H1 (cell line): ENCODE measurements at regions not wholly inside any gene's neighbourhood (a gene's known extent, or its start where the extent isn't known, plus 50 kb on each side); places are given as distances from the start of the nearest gene placed in this dataset.

Experiments used
- CTCF ChIA-PET: fragments of 300-600 bp; sonication (Branson Sonifier 250); formaldehyde crosslinking; loops from one replicate; lab custom pipeline; 2021; ENCODE audit not compliant: partially characterized antibody; lab: Charles Lee
- POLR2A ChIA-PET: fragments of 300-600 bp; sonication (Branson Sonifier 250); formaldehyde crosslinking; loops from one replicate; lab custom pipeline; 2021; ENCODE audit warnings: inconsistent platforms; ENCODE audit not compliant: partially characterized antibody; lab: Charles Lee
- DNase-seq, 2 experiments: peaks; one replicate each; pipeline versions ENCODE4 v3.0.0 to v3.0.0-alpha.2; 2010 to 2022; ENCODE audit warnings: low spot score in 2 of 2, low read depth in 1 of 2, mixed read lengths in 1 of 2
- FAIRE-seq: peaks from 2 replicates; lab custom pipeline; 2011; peaks lifted over from hg19 to GRCh38; lab: Jason Lieb, UNC
- H2AFZ ChIP-seq: 2 replicates; pipeline ENCODE4 v1.8.1; 2012; ENCODE audit warnings: low read length, inconsistent platforms
- H2AK5ac ChIP-seq: 2 replicates; pipeline ENCODE4 v1.6.1; 2013; ENCODE audit warnings: low read depth, low read length
- H2BK120ac ChIP-seq: replicated peaks from 2 replicates; pipeline ENCODE3; 2013; ENCODE audit warnings: low read depth, low read length, inconsistent platforms
- H2BK12ac ChIP-seq: 2 replicates; pipeline ENCODE4 v1.6.1; 2013; ENCODE audit warnings: low read depth, low read length
- H2BK15ac ChIP-seq: 2 replicates; pipeline ENCODE4 v1.6.1; 2013; ENCODE audit warnings: low read length
- H2BK20ac ChIP-seq: 2 replicates; pipeline ENCODE4 v1.6.1; 2013; ENCODE audit warnings: low read length
- H2BK5ac ChIP-seq: 2 replicates; pipeline ENCODE4 v1.6.1; 2013; ENCODE audit warnings: low read depth, low read length
- H3K14ac ChIP-seq: 2 replicates; pipeline ENCODE4 v1.6.1; 2013; ENCODE audit warnings: inconsistent platforms; ENCODE audit not compliant: insufficient read length
- H3K18ac ChIP-seq: 2 replicates; pipeline ENCODE4 v1.6.1; 2013; ENCODE audit warnings: low read length; ENCODE audit errors: extremely low read depth
- H3K23ac ChIP-seq: 2 replicates; pipeline ENCODE4 v1.6.1; 2013; ENCODE audit warnings: inconsistent platforms; ENCODE audit not compliant: insufficient read length
- H3K23me2 ChIP-seq: 2 replicates; pipeline ENCODE4 v1.6.1; 2013; ENCODE audit warnings: low read depth, low read length
- H3K27ac ChIP-seq: 2 replicates; pipeline ENCODE4 v1.6.1; 2011; ENCODE audit warnings: low read depth, low read length, inconsistent platforms
- H3K27me3 ChIP-seq, 4 experiments: replicated peaks in 1 of 4; 1 replicate in 1 of 4; 2 replicates in 3 of 4; pipeline versions ENCODE4 v1.6.1 to v1.8.1; 2011 to 2013; ENCODE audit warnings: low read length in 3 of 4, mild to moderate bottlenecking in 3 of 4, inconsistent platforms in 2 of 4, mixed read lengths in 2 of 4, moderate library complexity in 1 of 4; ENCODE audit not compliant: control insufficient read depth in 3 of 4, insufficient read depth in 3 of 4; ENCODE audit errors: extremely low read depth in 1 of 4
- H3K36me3 ChIP-seq, 4 experiments: 2 replicates each; pipeline versions ENCODE4 v1.6.1 to v1.8.1; 2011 to 2013; ENCODE audit warnings: mild to moderate bottlenecking in 4 of 4, low read length in 3 of 4, moderate library complexity in 2 of 4, control low read depth in 1 of 4, inconsistent platforms in 1 of 4; ENCODE audit not compliant: insufficient read depth in 4 of 4, control insufficient read depth in 2 of 4
- H3K4ac ChIP-seq: replicated peaks from 2 replicates; pipeline ENCODE3; 2013; ENCODE audit warnings: low read length, low read depth, mixed read lengths, inconsistent platforms; ENCODE audit not compliant: insufficient read length
- H3K4me1 ChIP-seq, 4 experiments: replicated peaks in 1 of 4; 1 replicate in 1 of 4; 2 replicates in 3 of 4; pipeline versions ENCODE4 v1.6.1 to v1.8.1; 2011 to 2013; ENCODE audit warnings: low read length in 3 of 4, inconsistent platforms in 2 of 4, mixed read lengths in 1 of 4; ENCODE audit not compliant: insufficient read depth in 4 of 4, control insufficient read depth in 3 of 4
- H3K4me2 ChIP-seq, 2 experiments: 2 replicates each; pipeline versions ENCODE4 v1.6.1 to v1.8.1; 2011 to 2013; ENCODE audit warnings: low read depth in 2 of 2, low read length in 2 of 2, control low read depth in 1 of 2, inconsistent platforms in 1 of 2, mild to moderate bottlenecking in 1 of 2; ENCODE audit not compliant: insufficient read depth in 1 of 2
- H3K4me3 ChIP-seq, 4 experiments: fragments of 200-600, 300-600 bp in 1 of 4; sonication (generic), shearing (Covaris generic), sonication (Bioruptor Twin) in 1 of 4; 2 replicates each; pipeline versions ENCODE4 v1.5.1 to v1.8.1; 2011 to 2016; ENCODE audit warnings: low read length in 4 of 4, low read depth in 3 of 4, control low read depth in 2 of 4, inconsistent platforms in 2 of 4, mild to moderate bottlenecking in 2 of 4, mixed read lengths in 1 of 4, moderate library complexity in 1 of 4; ENCODE audit not compliant: insufficient read depth in 2 of 4; ENCODE audit errors: extremely low read depth in 1 of 4
- H3K56ac ChIP-seq: replicated peaks from 2 replicates; pipeline ENCODE3; 2013; ENCODE audit warnings: low read depth, mild to moderate bottlenecking, mixed read lengths, low read length, inconsistent platforms; ENCODE audit not compliant: insufficient read length
- H3K79me1 ChIP-seq: 2 replicates; pipeline ENCODE4 v1.6.1; 2013; ENCODE audit warnings: low read depth, low read length, control low read depth
- H3K79me2 ChIP-seq, 2 experiments: 2 replicates each; pipeline versions ENCODE4 v1.6.1 to v1.8.1; 2012 to 2013; ENCODE audit warnings: low read length in 2 of 2, mild to moderate bottlenecking in 2 of 2, inconsistent platforms in 1 of 2; ENCODE audit not compliant: insufficient read depth in 2 of 2, control insufficient read depth in 1 of 2
- H3K9ac ChIP-seq, 4 experiments: replicated peaks in 1 of 4; 1 replicate in 1 of 4; 2 replicates in 3 of 4; pipeline versions ENCODE4 v1.6.1 to v1.8.1; 2011 to 2013; ENCODE audit warnings: low read depth in 3 of 4, low read length in 3 of 4, control low read depth in 2 of 4, mild to moderate bottlenecking in 2 of 4, moderate library complexity in 2 of 4, inconsistent platforms in 1 of 4; ENCODE audit errors: extremely low read depth in 1 of 4
- H3K9me3 ChIP-seq, 2 experiments: 2 replicates each; pipeline versions ENCODE4 v1.6.1 to v1.8.1; 2012 to 2013; ENCODE audit warnings: mild to moderate bottlenecking in 2 of 2, moderate library complexity in 2 of 2, control low read depth in 1 of 2, inconsistent platforms in 1 of 2, low read depth in 1 of 2, low read length in 1 of 2, mixed read lengths in 1 of 2; ENCODE audit not compliant: insufficient read depth in 2 of 2
- H4K20me1 ChIP-seq, 2 experiments: replicated peaks in 1 of 2; 2 replicates each; pipeline versions ENCODE3 to v1.8.1; 2011 to 2013; ENCODE audit warnings: inconsistent platforms in 2 of 2, low read length in 2 of 2, mild to moderate bottlenecking in 1 of 2; ENCODE audit not compliant: insufficient read depth in 2 of 2, control insufficient read depth in 1 of 2
- H4K5ac ChIP-seq: 2 replicates; pipeline ENCODE4 v1.6.1; 2013; ENCODE audit warnings: low read length, low read depth, mixed read lengths, inconsistent platforms; ENCODE audit not compliant: insufficient read length
- H4K8ac ChIP-seq: 2 replicates; pipeline ENCODE4 v1.8.0; 2013; ENCODE audit warnings: mild to moderate bottlenecking, moderate library complexity, low read length, inconsistent platforms; ENCODE audit not compliant: insufficient read depth; ENCODE audit errors: extremely low read depth
- H4K91ac ChIP-seq: replicated peaks from 2 replicates; pipeline ENCODE3; 2013; ENCODE audit warnings: low read length, mixed read lengths, inconsistent platforms; ENCODE audit not compliant: insufficient read length
- BACH1 ChIP-seq: IDR thresholded peaks from 2 replicates; pipeline ENCODE4 v1.6.1; 2012; ENCODE audit warnings: low read length, improper control_type of control experiment
- BCL11A ChIP-seq, 2 experiments: IDR thresholded peaks; one replicate each; pipeline ENCODE4 v1.6.1; 2011; ENCODE audit warnings: low read depth in 2 of 2, low read length in 2 of 2, mild to moderate bottlenecking in 2 of 2
- CHD2 ChIP-seq: IDR thresholded peaks from 2 replicates; pipeline ENCODE4 v1.6.1; 2012; ENCODE audit warnings: low read length, improper control_type of control experiment
- EGR1 ChIP-seq: IDR thresholded peaks from 2 replicates; pipeline ENCODE4 v1.6.1; 2011; ENCODE audit warnings: low read depth, low read length, borderline replicate concordance
- JUND ChIP-seq: IDR thresholded peaks from 2 replicates; pipeline ENCODE4 v1.6.1; 2011; ENCODE audit warnings: mild to moderate bottlenecking, improper control_type of control experiment, low read length
- MAFK ChIP-seq: IDR thresholded peaks from 2 replicates; pipeline ENCODE4 v1.6.1; 2012; ENCODE audit warnings: low read depth, mild to moderate bottlenecking, improper control_type of control experiment, low read length
- NRF1 ChIP-seq: IDR thresholded peaks from 2 replicates; pipeline ENCODE4 v1.6.1; 2011; ENCODE audit warnings: mild to moderate bottlenecking, low read depth, low read length, improper control_type of control experiment
- RAD21 ChIP-seq, 2 experiments: IDR thresholded peaks in 1 of 2; conservative IDR thresholded peaks in 1 of 2; 2 replicates each; pipeline ENCODE4 v1.6.1; 2011; ENCODE audit warnings: low read depth in 2 of 2, low read length in 2 of 2, improper control_type of control experiment in 1 of 2, inconsistent platforms in 1 of 2, mild to moderate bottlenecking in 1 of 2, moderate library complexity in 1 of 2
- RFX5 ChIP-seq: IDR thresholded peaks from 2 replicates; pipeline ENCODE4 v1.6.1; 2011; ENCODE audit warnings: low read depth, low read length, improper control_type of control experiment, borderline replicate concordance
- SAP30 ChIP-seq: fragments of 300-600 bp; sonication (generic); IDR thresholded peaks from 2 replicates; pipeline ENCODE4 v1.7.1; 2012; ENCODE audit warnings: low read length, moderate library complexity, mild to moderate bottlenecking, inconsistent platforms; ENCODE audit not compliant: insufficient read depth, insufficient replicate concordance
- SIX5 ChIP-seq: IDR thresholded peaks from 2 replicates; pipeline ENCODE4 v1.6.1; 2011; ENCODE audit warnings: mild to moderate bottlenecking, low read depth, low read length
- SRF ChIP-seq: IDR thresholded peaks from 2 replicates; pipeline ENCODE4 v1.6.1; 2011; ENCODE audit warnings: mild to moderate bottlenecking, low read depth, low read length, moderate library complexity
- SUZ12 ChIP-seq: fragments of 200-600 bp; sonication (generic); IDR thresholded peaks from 2 replicates; pipeline ENCODE4 v1.6.1; 2012; ENCODE audit warnings: mild to moderate bottlenecking, inconsistent platforms, low read length, moderate library complexity, mixed read lengths
- YY1 ChIP-seq: IDR thresholded peaks from 2 replicates; pipeline ENCODE4 v1.6.1; 2011; ENCODE audit warnings: low read depth, mild to moderate bottlenecking, low read length
- WGBS, 2 experiments: shearing (Covaris generic) in 1 of 2; methylation state at CpG; one replicate each; pipeline versions ENCODE4 v1.1.6 to v1.1.7; 2013 to 2015; ENCODE audit warnings: low lambda C conversion rate in 2 of 2, mixed read lengths in 2 of 2, inconsistent platforms in 1 of 2, low coverage in 1 of 2, missing lambda C conversion rate in 1 of 2; ENCODE audit not compliant: insufficient replicate concordance in 2 of 2, insufficient coverage in 1 of 2, insufficient read length in 1 of 2; ENCODE audit errors: extremely low coverage in 1 of 2, missing lambda C conversion rate in 1 of 2; 5-methylcytosine and 5-hydroxymethylcytosine counted together
- TF ChIP-seq, protein P1 (sequence below): IDR thresholded peaks from 2 replicates; pipeline ENCODE4 v1.6.1; 2011; ENCODE audit warnings: low read depth, mild to moderate bottlenecking, low read length; ENCODE audit not compliant: insufficient read depth

DNA sequence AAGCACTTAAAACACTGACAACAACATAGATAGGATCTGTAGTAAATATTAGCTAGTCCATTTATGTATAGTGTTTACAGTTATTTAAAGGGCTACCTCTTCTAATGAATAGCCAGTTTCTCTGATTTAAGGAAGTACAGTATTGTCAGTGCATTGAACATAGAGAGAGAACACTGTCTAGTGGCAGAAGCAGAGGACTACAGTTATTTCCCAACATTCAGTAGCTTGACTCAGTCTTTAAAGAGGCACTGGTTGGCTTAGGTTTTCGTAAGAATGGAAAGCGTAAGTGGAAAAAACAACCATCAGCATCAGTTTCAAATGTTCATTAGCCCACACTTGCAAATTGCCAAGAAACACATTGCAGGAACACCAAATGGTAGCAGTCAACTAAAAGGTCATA, 125.0 kb upstream of the HMGA2 start:
- H4K20me1 ChIP-seq: no peaks in the 10 kb centered on the region
- 0 out of 2 replicates have a peak overlapping the region, but pooled peaks have one; percentile 33 for H2AFZ ChIP-seq
- H3K4me2 ChIP-seq: no peak overlapping the region
- no peak overlapping the region for H4K5ac ChIP-seq
- no peak overlapping the region for H2BK15ac ChIP-seq
- no peaks in the 10 kb centered on the region for H3K36me3 ChIP-seq
- no peak overlapping the region for H2BK120ac ChIP-seq
- CTCF ChIA-PET: interaction anchor here (0.9 to 2.6 kb wide), 6 partner anchors 8 to 399 kb away, joined by 3 to 10 read pairs (median 3); no protein-coding TSS in a partner anchor
- no peak overlapping the region for H2BK20ac ChIP-seq
- no peak for DNase-seq
- POLR2A ChIA-PET: no interaction called here
- H4K91ac ChIP-seq: no peak overlapping the region
- no peak overlapping the region for H3K18ac ChIP-seq
- no peaks in the 10 kb centered on the region for H3K23me2 ChIP-seq
- peaks cover 0 to 8% (median 0%) of the 10 kb centered on the region in 4 experiments; a peak in 1 of 7 replicates for H3K4me1 ChIP-seq
- H3K27me3 ChIP-seq: no peaks in the 10 kb centered on the region
- no peak overlapping the region for H2AK5ac ChIP-seq
- H3K27ac ChIP-seq: no peak overlapping the region
- H3K9me3 ChIP-seq: no peaks in the 10 kb centered on the region
- H3K23ac ChIP-seq: no peak overlapping the region
- WGBS, 2 experiments: 97% methylated on average over 2 of the region's 2 CpGs; no CpG with 5 or more reads in 1 of the 2 experiments
- no peak overlapping the region for H3K9ac ChIP-seq
- no peak overlapping the region for H3K4me3 ChIP-seq
- H3K56ac ChIP-seq: no peak overlapping the region
- H3K79me2 ChIP-seq: no peaks in the 10 kb centered on the region
- H3K14ac ChIP-seq: no peak overlapping the region
- no peak overlapping the region for H2BK5ac ChIP-seq
- no peak overlapping the region for H4K8ac ChIP-seq
- no peaks in the 10 kb centered on the region for H3K79me1 ChIP-seq
- no peak overlapping the region for H3K4ac ChIP-seq
- FAIRE-seq: no peak
- no peak overlapping the region for H2BK12ac ChIP-seq
- no peak for TF ChIP-seq EGR1
- TF ChIP-seq SRF: no peak
- TF ChIP-seq SUZ12: no peak
- TF ChIP-seq, protein P1, sequence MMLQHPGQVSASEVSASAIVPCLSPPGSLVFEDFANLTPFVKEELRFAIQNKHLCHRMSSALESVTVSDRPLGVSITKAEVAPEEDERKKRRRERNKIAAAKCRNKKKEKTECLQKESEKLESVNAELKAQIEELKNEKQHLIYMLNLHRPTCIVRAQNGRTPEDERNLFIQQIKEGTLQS: no peak
- TF ChIP-seq MAFK: no peak
- TF ChIP-seq JUND: no peak
- no peak for TF ChIP-seq NRF1
- TF ChIP-seq SIX5: no peak
- no peak for TF ChIP-seq RAD21 (IDR thresholded peaks at IDR 0.05 in 1 of 2, conservative IDR thresholded peaks at IDR 0.05 in 1 of 2; ENCODE audit: low read depth in 2 of 2, low read length in 2 of 2)
- TF ChIP-seq CHD2: no peak
- TF ChIP-seq BACH1: no peak
- TF ChIP-seq RFX5: no peak
- TF ChIP-seq SAP30: no peak
- no peak for TF ChIP-seq YY1
- TF ChIP-seq BCL11A (IDR thresholded peaks at IDR 0.05; ENCODE audit: low read depth in 2 of 2, low read length in 2 of 2): no peak
